Erythroblast (primary cell): ENCODE measurements at regions not wholly inside any gene's neighbourhood (a gene's known extent, or its start where the extent isn't known, plus 50 kb on each side); places are given as distances from the start of the nearest gene placed in this dataset.

Source experiments
- GATA1 ChIP-seq: IDR thresholded peaks from 2 replicates; pipeline ENCODE4 v1.6.1; 2011; ENCODE audit warnings: low read depth, mild to moderate bottlenecking, control low read depth, low read length, moderate library complexity
- POLR2A ChIP-seq: IDR thresholded peaks from 2 replicates; pipeline ENCODE4 v1.6.1; 2011; ENCODE audit warnings: mild to moderate bottlenecking, low read length

DNA sequence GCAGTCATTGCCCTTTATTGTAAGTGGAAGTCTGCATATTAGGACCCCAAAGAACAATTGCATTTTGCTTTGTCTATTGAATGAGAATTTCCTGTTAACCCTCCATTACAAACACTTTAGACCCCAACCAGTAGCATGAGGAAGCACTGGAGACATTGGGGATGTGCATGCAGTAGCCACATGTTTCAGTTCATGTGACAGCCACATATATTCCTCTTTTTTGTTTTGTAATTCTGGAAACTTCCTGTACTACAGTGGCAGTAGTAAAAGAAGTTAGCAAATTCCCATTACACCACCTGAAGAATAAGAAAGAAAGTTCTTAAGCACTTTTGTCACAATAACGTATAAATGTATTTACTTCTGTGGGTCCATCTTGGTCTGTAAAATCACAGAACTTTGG, 281.1 kb upstream of the SLC14A2 start:
- TF ChIP-seq POLR2A (no peak), GATA1 (no peak)
